ENCODE measurements at regions not wholly inside any gene's neighbourhood (a gene's known extent, or its start where the extent isn't known, plus 50 kb on each side); places are given as distances from the start of the nearest gene placed in this dataset.
"Not testable (repeated sequence)": the region's sequence is repeated elsewhere in the genome, so short reads cannot be mapped to it uniquely, and the experiment has no call there.

- DNase-seq (ENCODE audit: low spot score) = no peak
Measured at GRCh38 chr19:20388706-20389225, 176.8 kb downstream of the ZNF737 start.

GRCh38 chr19:20385061-20385460, 180.5 kb downstream of the ZNF737 start:
- no peak for DNase-seq (ENCODE audit: low spot score)

GRCh38 chr19:20371911-20372310, 193.7 kb downstream of the ZNF737 start:
- no peak for DNase-seq (ENCODE audit: low spot score)

- DNase-seq (ENCODE audit: low spot score) = not testable (repeated sequence)
Measured at GRCh38 chr19:20371304-20371703, 194.3 kb downstream of the ZNF737 start.

- DNase-seq (ENCODE audit: low spot score) = no peak
Measured at GRCh38 chr19:20367811-20368294, 197.7 kb downstream of the ZNF737 start.

GRCh38 chr19:20365146-20365545, 198.1 kb downstream of the ZNF486 start:
- no peak for DNase-seq (ENCODE audit: low spot score)

GRCh38 chr19:20359933-20360720, 193.1 kb downstream of the ZNF486 start:
- DNase-seq (ENCODE audit: low spot score) = no peak

GRCh38 chr19:20358841-20359465, 191.9 kb downstream of the ZNF486 start:
- DNase-seq (ENCODE audit: low spot score) = not testable (repeated sequence)

GRCh38 chr19:20357921-20358320, 190.9 kb downstream of the ZNF486 start:
- no peak for DNase-seq (ENCODE audit: low spot score)

- DNase-seq (ENCODE audit: low spot score) = no peak
Measured at GRCh38 chr19:20351244-20351643, 184.2 kb downstream of the ZNF486 start.

GRCh38 chr19:20349206-20349605, 182.2 kb downstream of the ZNF486 start:
- no peak for DNase-seq (ENCODE audit: low spot score)

- DNase-seq (ENCODE audit: low spot score) = no peak
Measured at GRCh38 chr19:20339444-20339843, 172.4 kb downstream of the ZNF486 start.

GRCh38 chr19:20334760-20335159, 167.7 kb downstream of the ZNF486 start:
- DNase-seq (ENCODE audit: low spot score) = no peak

GRCh38 chr19:20333508-20333907, 166.5 kb downstream of the ZNF486 start:
- DNase-seq (ENCODE audit: low spot score) = no peak

- no peak for DNase-seq (ENCODE audit: low spot score)
Measured at GRCh38 chr19:20325151-20325550, 158.1 kb downstream of the ZNF486 start.

GRCh38 chr19:20321139-20321763, 154.2 kb downstream of the ZNF486 start:
- no peak for DNase-seq (ENCODE audit: low spot score)

GRCh38 chr19:20320191-20320590, 153.2 kb downstream of the ZNF486 start:
- no peak for DNase-seq (ENCODE audit: low spot score)

- no peak for DNase-seq (ENCODE audit: low spot score)
Measured at GRCh38 chr19:20318616-20319015, 151.6 kb downstream of the ZNF486 start.

- DNase-seq (ENCODE audit: low spot score) = no peak
Measured at GRCh38 chr19:20315543-20315942, 148.5 kb downstream of the ZNF486 start.

- DNase-seq (ENCODE audit: low spot score) = no peak
Measured at GRCh38 chr19:20313894-20314293, 146.9 kb downstream of the ZNF486 start.

- no peak for DNase-seq (ENCODE audit: low spot score)
Measured at GRCh38 chr19:20307127-20307526, 140.1 kb downstream of the ZNF486 start.

GRCh38 chr19:20296314-20296713, 129.3 kb downstream of the ZNF486 start:
- not testable (repeated sequence) for DNase-seq (ENCODE audit: low spot score)

GRCh38 chr19:20294181-20294580, 127.2 kb downstream of the ZNF486 start:
- no peak for DNase-seq (ENCODE audit: low spot score)
